GM23338 (cell line): ENCODE measurements at regions not wholly inside any gene's neighbourhood (a gene's known extent, or its start where the extent isn't known, plus 50 kb on each side); places are given as distances from the start of the nearest gene placed in this dataset.

Source experiments
- ATAC-seq: fragments of 200-7000 bp; cut with Tn5 transposase; 3 replicates; pipeline ENCODE4 v1.9.1; 2020
- DNase-seq: peaks from one replicate; pipeline ENCODE4 v3.0.0-alpha.2; 2015; ENCODE audit warnings: low spot score
- H2AFZ ChIP-seq: fragments of 200-600 bp; sonication (generic); 2 replicates; pipeline ENCODE4 v1.8.0; 2016; ENCODE audit warnings: antibody characterized with exemption, mild to moderate bottlenecking, moderate library complexity
- H3F3A ChIP-seq: fragments of 200-600 bp; sonication (generic); replicated peaks from 2 replicates; pipeline ENCODE4 v1.8.0; 2017; ENCODE audit warnings: antibody characterized with exemption, mixed run types, low read depth
- H3K27ac ChIP-seq: fragments of 200-600 bp; sonication (generic); 2 replicates; pipeline ENCODE4 v1.6.1; 2016; ENCODE audit warnings: low read depth
- H3K27me3 ChIP-seq: fragments of 200-600 bp; sonication (generic); 2 replicates; pipeline ENCODE4 v1.8.0; 2016; ENCODE audit warnings: mild to moderate bottlenecking, mixed run types, moderate library complexity; ENCODE audit not compliant: insufficient read depth
- H3K36me3 ChIP-seq: fragments of 200-600 bp; sonication (generic); 2 replicates; pipeline ENCODE4 v1.8.0; 2016; ENCODE audit warnings: mild to moderate bottlenecking; ENCODE audit not compliant: insufficient read depth
- H3K4me1 ChIP-seq: fragments of 200-600 bp; sonication (generic); 2 replicates; pipeline ENCODE4 v1.8.0; 2016; ENCODE audit warnings: mild to moderate bottlenecking, moderate library complexity; ENCODE audit not compliant: insufficient read depth
- H3K4me2 ChIP-seq: fragments of 200-600 bp; sonication (generic); 2 replicates; pipeline ENCODE4 v1.7.1; 2017; ENCODE audit warnings: mixed run types
- H3K4me3 ChIP-seq: fragments of 200-600 bp; sonication (generic); 2 replicates; pipeline ENCODE4 v1.6.1; 2016; ENCODE audit warnings: mixed run types
- H3K79me2 ChIP-seq: fragments of 200-600 bp; sonication (generic); replicated peaks from 2 replicates; pipeline ENCODE4 v1.8.0; 2017; ENCODE audit warnings: mild to moderate bottlenecking; ENCODE audit not compliant: insufficient read depth
- H3K9me2 ChIP-seq: fragments of 200-600 bp; sonication (generic); 2 replicates; pipeline ENCODE4 v1.8.0; 2017; ENCODE audit not compliant: insufficient read depth
- H4K20me1 ChIP-seq: fragments of 200-600 bp; sonication (generic); replicated peaks from 2 replicates; pipeline ENCODE4 v1.8.0; 2017; ENCODE audit warnings: mild to moderate bottlenecking; ENCODE audit not compliant: insufficient read depth
- H3K27ac Mint-ChIP-seq: 2 replicates; pipeline ENCODE4 v1.8.0; 2020; ENCODE audit warnings: inconsistent platforms, mild to moderate bottlenecking, moderate library complexity, mixed read lengths
- H3K27me3 Mint-ChIP-seq: 3 replicates; pipeline ENCODE4 v1.8.0; 2022; ENCODE audit warnings: low read depth, mild to moderate bottlenecking, moderate library complexity, mixed read lengths, inconsistent platforms; ENCODE audit not compliant: insufficient read depth, poor library complexity
- H3K36me3 Mint-ChIP-seq: 3 replicates; pipeline ENCODE4 v1.8.0; 2021; ENCODE audit warnings: low read depth, mild to moderate bottlenecking, inconsistent platforms, moderate library complexity, mixed read lengths
- H3K4me1 Mint-ChIP-seq: 3 replicates; pipeline ENCODE4 v1.8.0; 2020; ENCODE audit warnings: mild to moderate bottlenecking, inconsistent platforms, mixed read lengths
- H3K4me3 Mint-ChIP-seq: 3 replicates; pipeline ENCODE4 v1.8.0; 2021; ENCODE audit warnings: moderate library complexity, mild to moderate bottlenecking, inconsistent platforms, mixed read lengths
- H3K9me3 Mint-ChIP-seq: 3 replicates; pipeline ENCODE4 v1.8.0; 2020; ENCODE audit warnings: moderate library complexity, mild to moderate bottlenecking, inconsistent platforms, mixed read lengths
- CREB1 ChIP-seq: fragments of 250-450 bp; sonication (Bioruptor Pico); IDR thresholded peaks from 2 replicates; pipeline ENCODE4 v1.5.0; 2020; ENCODE audit warnings: low read depth, mild to moderate bottlenecking, moderate library complexity
- EZH2phosphoT487 ChIP-seq: fragments of 200-600 bp; sonication (generic); IDR thresholded peaks from one replicate; pipeline ENCODE4 v1.8.1; 2018; ENCODE audit warnings: antibody characterized with exemption; ENCODE audit not compliant: unreplicated experiment
- JUNB ChIP-seq: IDR thresholded peaks from one replicate; pipeline ENCODE4 v1.6.1; 2016; ENCODE audit warnings: antibody characterized with exemption; ENCODE audit not compliant: unreplicated experiment
- NANOG ChIP-seq: IDR thresholded peaks from 2 replicates; pipeline ENCODE4 v1.6.1; 2016; ENCODE audit warnings: antibody characterized with exemption, borderline replicate concordance
- POLR2AphosphoS5 ChIP-seq: IDR thresholded peaks from 2 replicates; pipeline ENCODE4 v1.6.1; 2016; ENCODE audit warnings: antibody characterized with exemption, low read depth
- STAT1 ChIP-seq: IDR thresholded peaks from one replicate; pipeline ENCODE4 v1.6.1; 2016; ENCODE audit warnings: antibody characterized with exemption; ENCODE audit not compliant: unreplicated experiment
- ZNF331 ChIP-seq: fragments of 250-450 bp; sonication (Bioruptor Pico); IDR thresholded peaks from 2 replicates; pipeline ENCODE4 v1.5.0; 2020; ENCODE audit warnings: low read depth, mild to moderate bottlenecking, moderate library complexity
- TF ChIP-seq, protein P1 (sequence below), 2 experiments: fragments of 200-600 bp in 1 of 2; sonication (generic) in 1 of 2; conservative IDR thresholded peaks; 2 replicates each; pipeline versions ENCODE4 v1.5.1 to v1.6.1; 2016 to 2017; ENCODE audit warnings: antibody characterized with exemption in 2 of 2, low read depth in 2 of 2, mild to moderate bottlenecking in 2 of 2, moderate library complexity in 1 of 2
- TF ChIP-seq, protein P2 (sequence below): IDR thresholded peaks from 2 replicates; pipeline ENCODE4 v1.6.1; 2016; ENCODE audit warnings: antibody characterized with exemption
- TF ChIP-seq, protein P3 (sequence below): IDR thresholded peaks from one replicate; pipeline ENCODE4 v1.6.1; 2018; ENCODE audit warnings: antibody characterized with exemption; ENCODE audit not compliant: unreplicated experiment

DNA sequence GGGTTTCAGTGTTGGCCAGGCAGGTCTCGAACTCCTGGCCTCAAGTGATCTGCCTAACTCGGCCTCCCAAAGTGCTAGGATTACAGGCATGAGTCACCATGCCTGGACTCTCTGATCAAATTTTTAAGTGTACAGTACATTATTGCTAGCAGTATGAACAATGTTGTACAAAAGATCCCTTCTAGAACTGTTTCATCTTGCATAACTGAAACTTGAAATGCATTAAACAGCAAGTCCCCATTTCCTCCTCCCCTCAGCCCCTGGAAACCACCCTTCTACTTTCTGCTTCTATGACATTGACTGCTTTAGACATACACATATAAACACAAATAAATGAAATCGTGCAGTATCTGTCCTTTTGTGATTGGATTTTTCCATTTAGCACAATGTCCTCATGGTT lies 463.4 kb downstream of the PTPRC start:
- H3K4me3 ChIP-seq: no peak overlapping the region
- Mint-ChIP-seq H3K27me3 (no peaks in the 10 kb centered on the region), H3K36me3 (peaks cover 6% of the 10 kb centered on the region; the same call in 1 of the 3 replicates), H3K4me3 (no peak overlapping the region), H3K4me1 (no peaks in the 10 kb centered on the region), H3K27ac (no peak overlapping the region), H3K9me3 (peaks cover 9% of the 10 kb centered on the region; the same call in 2 of the 3 replicates)
- no peak overlapping the region for H3K27ac ChIP-seq
- no peak for DNase-seq
- no peaks in the 10 kb centered on the region for H3K79me2 ChIP-seq
- H3K4me2 ChIP-seq: no peak overlapping the region
- H3K36me3 ChIP-seq: no peaks in the 10 kb centered on the region
- no peak overlapping the region for H2AFZ ChIP-seq
- no peaks in the 10 kb centered on the region for H4K20me1 ChIP-seq
- H3K4me1 ChIP-seq: no peaks in the 10 kb centered on the region
- no peaks in the 10 kb centered on the region for H3F3A ChIP-seq
- TF ChIP-seq ZNF331 (no peak), JUNB (no peak), CREB1 (CRISPR knock-in tag) (no peak), POLR2AphosphoS5 (no peak)
- TF ChIP-seq, protein P1, sequence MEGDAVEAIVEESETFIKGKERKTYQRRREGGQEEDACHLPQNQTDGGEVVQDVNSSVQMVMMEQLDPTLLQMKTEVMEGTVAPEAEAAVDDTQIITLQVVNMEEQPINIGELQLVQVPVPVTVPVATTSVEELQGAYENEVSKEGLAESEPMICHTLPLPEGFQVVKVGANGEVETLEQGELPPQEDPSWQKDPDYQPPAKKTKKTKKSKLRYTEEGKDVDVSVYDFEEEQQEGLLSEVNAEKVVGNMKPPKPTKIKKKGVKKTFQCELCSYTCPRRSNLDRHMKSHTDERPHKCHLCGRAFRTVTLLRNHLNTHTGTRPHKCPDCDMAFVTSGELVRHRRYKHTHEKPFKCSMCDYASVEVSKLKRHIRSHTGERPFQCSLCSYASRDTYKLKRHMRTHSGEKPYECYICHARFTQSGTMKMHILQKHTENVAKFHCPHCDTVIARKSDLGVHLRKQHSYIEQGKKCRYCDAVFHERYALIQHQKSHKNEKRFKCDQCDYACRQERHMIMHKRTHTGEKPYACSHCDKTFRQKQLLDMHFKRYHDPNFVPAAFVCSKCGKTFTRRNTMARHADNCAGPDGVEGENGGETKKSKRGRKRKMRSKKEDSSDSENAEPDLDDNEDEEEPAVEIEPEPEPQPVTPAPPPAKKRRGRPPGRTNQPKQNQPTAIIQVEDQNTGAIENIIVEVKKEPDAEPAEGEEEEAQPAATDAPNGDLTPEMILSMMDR (conservative IDR thresholded peaks at IDR 0.05; ENCODE audit: low read depth in 2 of 2): no peak
- TF ChIP-seq, protein P2, sequence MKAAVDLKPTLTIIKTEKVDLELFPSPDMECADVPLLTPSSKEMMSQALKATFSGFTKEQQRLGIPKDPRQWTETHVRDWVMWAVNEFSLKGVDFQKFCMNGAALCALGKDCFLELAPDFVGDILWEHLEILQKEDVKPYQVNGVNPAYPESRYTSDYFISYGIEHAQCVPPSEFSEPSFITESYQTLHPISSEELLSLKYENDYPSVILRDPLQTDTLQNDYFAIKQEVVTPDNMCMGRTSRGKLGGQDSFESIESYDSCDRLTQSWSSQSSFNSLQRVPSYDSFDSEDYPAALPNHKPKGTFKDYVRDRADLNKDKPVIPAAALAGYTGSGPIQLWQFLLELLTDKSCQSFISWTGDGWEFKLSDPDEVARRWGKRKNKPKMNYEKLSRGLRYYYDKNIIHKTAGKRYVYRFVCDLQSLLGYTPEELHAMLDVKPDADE: no peak
- no peak for ATAC-seq
- H3K27me3 ChIP-seq: no peaks in the 10 kb centered on the region
- peaks cover 13% of the 10 kb centered on the region for H3K9me2 ChIP-seq

DNA sequence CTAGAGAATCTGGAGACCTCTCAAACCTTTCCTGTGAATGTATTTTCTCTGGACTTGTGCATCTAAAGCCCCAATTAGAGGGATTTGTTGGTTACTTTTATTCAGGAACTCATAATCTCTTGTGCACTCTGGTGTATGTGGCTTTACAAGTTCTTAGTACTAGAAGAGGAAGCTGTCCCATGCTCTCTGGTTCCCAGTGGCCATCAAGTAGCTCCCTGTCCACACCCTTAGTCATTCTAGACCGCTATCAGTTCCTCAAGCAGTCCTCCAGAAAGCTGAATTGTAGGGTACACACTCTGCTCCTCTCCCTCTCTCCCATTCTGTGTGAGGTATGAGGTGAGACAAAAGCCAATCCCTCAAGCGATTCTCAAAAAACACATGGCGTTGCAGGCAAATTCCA lies 470.3 kb downstream of the PTPRC start:
- Histone ChIP-seq H3K4me3 (no peak overlapping the region), H3K36me3 (no peaks in the 10 kb centered on the region), H3K27me3 (no peaks in the 10 kb centered on the region), H4K20me1 (no peaks in the 10 kb centered on the region), H2AFZ (no peak overlapping the region), H3K4me1 (no peaks in the 10 kb centered on the region), H3F3A (no peaks in the 10 kb centered on the region), H3K27ac (no peak overlapping the region), H3K79me2 (no peaks in the 10 kb centered on the region), H3K4me2 (no peak overlapping the region), H3K9me2 (peaks cover 16% of the 10 kb centered on the region)
- no peaks in the 10 kb centered on the region for H3K4me1 Mint-ChIP-seq
- H3K4me3 Mint-ChIP-seq: no peak overlapping the region
- DNase-seq (no peak), ATAC-seq (no peak)
- H3K9me3 Mint-ChIP-seq: peaks cover 9% of the 10 kb centered on the region; the same call in 2 of the 3 replicates
- 0 out of 3 replicates have a peak, but pooled peaks cover 6% of the 10 kb centered on the region for H3K36me3 Mint-ChIP-seq
- peak overlapping the region; percentile 29; the same call in 1 of the 2 replicates for H3K27ac Mint-ChIP-seq
- H3K27me3 Mint-ChIP-seq: no peaks in the 10 kb centered on the region
- TF ChIP-seq, protein P1 (conservative IDR thresholded peaks at IDR 0.05; ENCODE audit: low read depth in 2 of 2): no peak
- TF ChIP-seq, protein P3, sequence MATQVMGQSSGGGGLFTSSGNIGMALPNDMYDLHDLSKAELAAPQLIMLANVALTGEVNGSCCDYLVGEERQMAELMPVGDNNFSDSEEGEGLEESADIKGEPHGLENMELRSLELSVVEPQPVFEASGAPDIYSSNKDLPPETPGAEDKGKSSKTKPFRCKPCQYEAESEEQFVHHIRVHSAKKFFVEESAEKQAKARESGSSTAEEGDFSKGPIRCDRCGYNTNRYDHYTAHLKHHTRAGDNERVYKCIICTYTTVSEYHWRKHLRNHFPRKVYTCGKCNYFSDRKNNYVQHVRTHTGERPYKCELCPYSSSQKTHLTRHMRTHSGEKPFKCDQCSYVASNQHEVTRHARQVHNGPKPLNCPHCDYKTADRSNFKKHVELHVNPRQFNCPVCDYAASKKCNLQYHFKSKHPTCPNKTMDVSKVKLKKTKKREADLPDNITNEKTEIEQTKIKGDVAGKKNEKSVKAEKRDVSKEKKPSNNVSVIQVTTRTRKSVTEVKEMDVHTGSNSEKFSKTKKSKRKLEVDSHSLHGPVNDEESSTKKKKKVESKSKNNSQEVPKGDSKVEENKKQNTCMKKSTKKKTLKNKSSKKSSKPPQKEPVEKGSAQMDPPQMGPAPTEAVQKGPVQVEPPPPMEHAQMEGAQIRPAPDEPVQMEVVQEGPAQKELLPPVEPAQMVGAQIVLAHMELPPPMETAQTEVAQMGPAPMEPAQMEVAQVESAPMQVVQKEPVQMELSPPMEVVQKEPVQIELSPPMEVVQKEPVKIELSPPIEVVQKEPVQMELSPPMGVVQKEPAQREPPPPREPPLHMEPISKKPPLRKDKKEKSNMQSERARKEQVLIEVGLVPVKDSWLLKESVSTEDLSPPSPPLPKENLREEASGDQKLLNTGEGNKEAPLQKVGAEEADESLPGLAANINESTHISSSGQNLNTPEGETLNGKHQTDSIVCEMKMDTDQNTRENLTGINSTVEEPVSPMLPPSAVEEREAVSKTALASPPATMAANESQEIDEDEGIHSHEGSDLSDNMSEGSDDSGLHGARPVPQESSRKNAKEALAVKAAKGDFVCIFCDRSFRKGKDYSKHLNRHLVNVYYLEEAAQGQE: no peak
- no peak for TF ChIP-seq EZH2phosphoT487
- TF ChIP-seq NANOG: no peak
- TF ChIP-seq, protein P2: no peak
- no peak for TF ChIP-seq STAT1
- TF ChIP-seq POLR2AphosphoS5: no peak
